ENCODE measurements at regions not wholly inside any gene's neighbourhood (a gene's known extent, or its start where the extent isn't known, plus 50 kb on each side); places are given as distances from the start of the nearest gene placed in this dataset.

DNA sequence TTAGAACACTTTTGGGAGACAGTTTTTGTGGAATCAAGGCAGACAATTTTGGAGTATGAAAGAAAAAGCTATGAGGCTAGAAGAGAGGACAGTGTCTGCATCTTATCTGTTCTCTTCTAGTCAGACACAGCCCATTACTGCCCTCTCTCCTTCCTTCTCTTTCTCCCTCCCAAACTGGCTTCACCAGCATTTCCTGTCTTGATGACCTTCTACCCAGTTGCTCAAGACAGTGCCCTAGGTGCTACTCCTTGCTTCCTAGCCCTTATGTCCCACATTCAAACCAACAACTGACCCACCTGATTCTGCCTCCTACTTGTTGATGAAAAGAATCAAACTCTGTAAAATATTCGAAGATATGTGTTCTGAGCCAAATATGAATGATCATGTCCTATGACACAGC, 116.4 kb upstream of the RIPOR2 start:
- peaks cover 25% of the 10 kb centered on the region for H3K4me1 ChIP-seq (ENCODE audit: control insufficient read depth, insufficient read depth, low read length, poor library complexity, severe bottlenecking)
- WGBS, 2 experiments (ENCODE audit: insufficient coverage in 2 of 2), result no CpG with 5 or more reads among the region's 1 CpG
- no peaks in the 10 kb centered on the region for H3K36me3 ChIP-seq (ENCODE audit: control insufficient read depth, insufficient read depth, low read length)

GRCh38 chr6:25053875-25054371, 118.2 kb upstream of the RIPOR2 start:
- 88% methylated on average over 1 of the region's 2 CpGs; no CpG with 5 or more reads in 1 of the 2 experiments for WGBS, 2 experiments (ENCODE audit: insufficient coverage in 2 of 2)
- H3K9me3 ChIP-seq (ENCODE audit: control insufficient read depth, low read length), result no peaks in the 10 kb centered on the region
- H3K27ac ChIP-seq (ENCODE audit: low read depth, low read length, severe bottlenecking), result peak overlapping the region; percentile 90
- H3K4me1 ChIP-seq (ENCODE audit: control insufficient read depth, insufficient read depth, low read length, poor library complexity, severe bottlenecking), result peaks cover 25% of the 10 kb centered on the region
- no peaks in the 10 kb centered on the region for H3K36me3 ChIP-seq (ENCODE audit: control insufficient read depth, insufficient read depth, low read length)
- no peak overlapping the region for H3K4me3 ChIP-seq (ENCODE audit: extremely low read depth, insufficient read depth, low read length, poor library complexity, severe bottlenecking)

More for the DNA sequence above, 116.4 kb upstream of the RIPOR2 start:
- H3K9me3 ChIP-seq (ENCODE audit: control insufficient read depth, low read length), result no peaks in the 10 kb centered on the region
- no peak overlapping the region for H3K27ac ChIP-seq (ENCODE audit: low read depth, low read length, severe bottlenecking)
- no peak overlapping the region for H3K4me3 ChIP-seq (ENCODE audit: extremely low read depth, insufficient read depth, low read length, poor library complexity, severe bottlenecking)

GRCh38 chr6:25054469-25054868, 118.7 kb upstream of the RIPOR2 start:
- H3K9me3 ChIP-seq (ENCODE audit: control insufficient read depth, low read length), result no peaks in the 10 kb centered on the region
- WGBS, 2 experiments (ENCODE audit: insufficient coverage in 2 of 2), result 60 to 100% methylated on average over 1 to 2 of the region's 3 CpGs
- peak overlapping the region; percentile 90 for H3K27ac ChIP-seq (ENCODE audit: low read depth, low read length, severe bottlenecking)
- H3K4me1 ChIP-seq (ENCODE audit: control insufficient read depth, insufficient read depth, low read length, poor library complexity, severe bottlenecking), result peaks cover 25% of the 10 kb centered on the region
- no peak overlapping the region for H3K4me3 ChIP-seq (ENCODE audit: extremely low read depth, insufficient read depth, low read length, poor library complexity, severe bottlenecking)
- H3K36me3 ChIP-seq (ENCODE audit: control insufficient read depth, insufficient read depth, low read length), result no peaks in the 10 kb centered on the region

- no peak overlapping the region for H3K4me3 ChIP-seq (ENCODE audit: extremely low read depth, insufficient read depth, low read length, poor library complexity, severe bottlenecking)
- H3K27ac ChIP-seq (ENCODE audit: low read depth, low read length, severe bottlenecking), result no peak overlapping the region
- no peaks in the 10 kb centered on the region for H3K36me3 ChIP-seq (ENCODE audit: control insufficient read depth, insufficient read depth, low read length)
- H3K4me1 ChIP-seq (ENCODE audit: control insufficient read depth, insufficient read depth, low read length, poor library complexity, severe bottlenecking), result peaks cover 20% of the 10 kb centered on the region
- WGBS, 2 experiments (ENCODE audit: insufficient coverage in 2 of 2), result 100% methylated on average over 1 of the region's 3 CpGs
- H3K9me3 ChIP-seq (ENCODE audit: control insufficient read depth, low read length), result no peaks in the 10 kb centered on the region
Observed at GRCh38 chr6:25056130-25056529, 120.4 kb upstream of the RIPOR2 start.

DNA sequence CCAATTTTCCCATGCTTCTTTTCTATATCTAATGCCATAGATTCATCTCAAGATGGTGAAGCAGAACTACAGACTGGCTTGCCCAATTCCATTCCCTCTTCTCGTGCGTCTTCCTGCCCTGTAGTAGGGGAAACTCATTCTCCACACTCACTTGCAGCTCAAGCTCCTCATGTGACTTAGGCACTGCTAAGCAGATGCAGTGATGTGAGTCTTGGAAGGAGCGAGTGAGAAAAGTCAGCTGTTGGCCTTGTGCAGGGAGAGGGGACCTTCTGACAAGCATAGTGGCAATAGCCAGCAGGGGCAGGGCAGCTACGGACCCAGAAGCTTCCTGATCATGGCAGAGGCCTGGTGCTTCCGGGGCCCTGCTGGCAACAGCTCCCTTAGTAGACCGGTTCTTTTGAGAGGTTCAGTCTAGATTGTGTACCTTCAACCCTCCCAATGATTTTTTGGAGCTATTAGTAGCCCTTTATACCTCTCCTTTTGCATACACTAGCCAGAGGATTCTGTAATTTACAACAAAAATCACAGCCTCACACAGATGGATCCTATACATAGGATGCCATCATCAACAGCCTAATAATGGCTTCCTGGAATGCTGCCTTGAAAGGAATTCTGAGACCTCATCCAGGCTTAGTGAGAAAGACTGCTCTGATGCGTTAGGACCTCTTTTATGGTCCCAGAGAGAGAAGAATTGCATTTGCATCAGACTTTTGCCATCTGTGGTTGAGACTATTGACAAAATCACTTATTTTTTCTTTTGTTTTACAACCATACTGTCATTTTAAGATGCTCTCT, 121.5 kb upstream of the RIPOR2 start:
- Histone ChIP-seq H3K4me1 (ENCODE audit: control insufficient read depth, insufficient read depth, low read length, poor library complexity, severe bottlenecking) (peaks cover 27% of the 10 kb centered on the region), H3K9me3 (ENCODE audit: control insufficient read depth, low read length) (no peaks in the 10 kb centered on the region), H3K4me3 (ENCODE audit: extremely low read depth, insufficient read depth, low read length, poor library complexity, severe bottlenecking) (no peak overlapping the region), H3K27ac (ENCODE audit: low read depth, low read length, severe bottlenecking) (no peak overlapping the region), H3K36me3 (ENCODE audit: control insufficient read depth, insufficient read depth, low read length) (no peaks in the 10 kb centered on the region)
- WGBS, 2 experiments (ENCODE audit: insufficient coverage in 2 of 2), result 90 to 94% methylated on average over 2 to 5 of the region's 7 CpGs

DNA sequence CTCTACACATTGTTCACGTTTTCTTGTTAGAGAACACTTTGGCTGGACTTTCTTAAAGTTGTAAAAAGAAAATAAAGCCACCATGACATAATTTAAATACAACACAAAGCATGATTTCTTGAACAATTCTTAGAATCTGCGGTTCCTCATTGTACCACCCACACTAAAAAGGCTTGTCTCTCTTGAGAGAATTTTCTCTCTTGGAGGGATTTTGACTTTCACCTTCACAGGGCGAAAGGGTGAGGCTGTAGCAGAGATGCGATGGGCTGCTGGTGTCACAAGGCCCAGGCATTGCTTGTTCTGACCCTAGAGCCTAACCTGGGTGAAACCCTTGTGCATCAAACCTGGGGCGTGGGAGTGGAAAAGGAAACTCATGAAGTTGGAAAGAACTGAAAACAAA, 122.7 kb upstream of the RIPOR2 start:
- Histone ChIP-seq H3K9me3 (ENCODE audit: control insufficient read depth, low read length) (no peaks in the 10 kb centered on the region), H3K4me1 (ENCODE audit: control insufficient read depth, insufficient read depth, low read length, poor library complexity, severe bottlenecking) (peaks cover 28% of the 10 kb centered on the region), H3K36me3 (ENCODE audit: control insufficient read depth, insufficient read depth, low read length) (no peaks in the 10 kb centered on the region), H3K27ac (ENCODE audit: low read depth, low read length, severe bottlenecking) (no peak overlapping the region), H3K4me3 (ENCODE audit: extremely low read depth, insufficient read depth, low read length, poor library complexity, severe bottlenecking) (no peak overlapping the region)
- 100% methylated on average over 3 of the region's 5 CpGs; no CpG with 5 or more reads in 1 of the 2 experiments for WGBS, 2 experiments (ENCODE audit: insufficient coverage in 2 of 2)

GRCh38 chr6:25058941-25059340, 123.2 kb upstream of the RIPOR2 start:
- peaks cover 23% of the 10 kb centered on the region for H3K4me1 ChIP-seq (ENCODE audit: control insufficient read depth, insufficient read depth, low read length, poor library complexity, severe bottlenecking)
- 88 to 93% methylated on average over 2 to 4 of the region's 4 CpGs for WGBS, 2 experiments (ENCODE audit: insufficient coverage in 2 of 2)
- H3K27ac ChIP-seq (ENCODE audit: low read depth, low read length, severe bottlenecking), result no peak overlapping the region
- H3K4me3 ChIP-seq (ENCODE audit: extremely low read depth, insufficient read depth, low read length, poor library complexity, severe bottlenecking), result no peak overlapping the region
- no peaks in the 10 kb centered on the region for H3K9me3 ChIP-seq (ENCODE audit: control insufficient read depth, low read length)
- no peaks in the 10 kb centered on the region for H3K36me3 ChIP-seq (ENCODE audit: control insufficient read depth, insufficient read depth, low read length)

- H3K4me1 ChIP-seq (ENCODE audit: control insufficient read depth, insufficient read depth, low read length, poor library complexity, severe bottlenecking), result peaks cover 12% of the 10 kb centered on the region
- H3K36me3 ChIP-seq (ENCODE audit: control insufficient read depth, insufficient read depth, low read length), result no peaks in the 10 kb centered on the region
- no peak overlapping the region for H3K4me3 ChIP-seq (ENCODE audit: extremely low read depth, insufficient read depth, low read length, poor library complexity, severe bottlenecking)
- no peaks in the 10 kb centered on the region for H3K9me3 ChIP-seq (ENCODE audit: control insufficient read depth, low read length)
- 90 to 100% methylated on average over 2 of the region's 2 CpGs for WGBS, 2 experiments (ENCODE audit: insufficient coverage in 2 of 2)
- H3K27ac ChIP-seq (ENCODE audit: low read depth, low read length, severe bottlenecking), result no peak overlapping the region
Observed at GRCh38 chr6:25060522-25060921, 124.8 kb upstream of the RIPOR2 start.

DNA sequence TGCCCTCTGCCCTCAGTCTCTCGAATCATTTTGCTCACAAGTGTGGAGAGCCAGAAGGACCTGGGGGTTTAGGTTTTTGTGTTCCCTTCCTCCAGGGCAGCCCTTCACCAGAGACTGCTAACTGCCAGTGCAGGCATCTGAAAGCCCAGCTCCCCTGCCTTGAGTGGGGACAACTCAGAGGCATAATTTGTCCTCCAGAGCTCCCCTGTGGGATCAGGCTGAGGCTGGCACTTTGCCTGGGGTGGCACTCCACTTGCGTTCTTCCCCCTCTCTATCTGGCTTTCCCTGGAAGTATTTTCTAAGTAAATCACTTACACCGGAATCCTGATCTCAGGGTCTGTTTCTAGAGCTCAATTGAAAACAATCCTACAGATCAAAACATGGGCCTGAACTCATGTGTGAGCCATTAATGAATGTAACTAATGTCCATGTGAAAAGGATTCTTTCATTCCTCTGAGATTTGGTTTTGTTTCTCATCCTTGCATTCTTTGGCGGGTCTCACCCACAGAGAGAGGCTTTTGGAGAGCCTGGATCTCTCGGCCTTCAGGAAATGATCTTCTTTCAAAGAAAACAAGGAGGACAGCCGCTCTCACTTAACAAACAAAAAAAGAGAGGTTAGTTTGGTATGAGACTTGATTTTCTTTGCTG, 125.7 kb upstream of the RIPOR2 start:
- WGBS, 2 experiments (ENCODE audit: insufficient coverage in 2 of 2), result 20 to 29% methylated on average over 2 to 3 of the region's 6 CpGs
- H3K4me3 ChIP-seq (ENCODE audit: extremely low read depth, insufficient read depth, low read length, poor library complexity, severe bottlenecking), result no peak overlapping the region
- peak overlapping the region; percentile 3 for H3K27ac ChIP-seq (ENCODE audit: low read depth, low read length, severe bottlenecking)

GRCh38 chr6:25062070-25062811, 126.5 kb upstream of the RIPOR2 start:
- no peak overlapping the region for H3K4me3 ChIP-seq (ENCODE audit: extremely low read depth, insufficient read depth, low read length, poor library complexity, severe bottlenecking)
- H3K9me3 ChIP-seq (ENCODE audit: control insufficient read depth, low read length), result no peaks in the 10 kb centered on the region
- peak overlapping the region; percentile 29 for H3K27ac ChIP-seq (ENCODE audit: low read depth, low read length, severe bottlenecking)
- H3K4me1 ChIP-seq (ENCODE audit: control insufficient read depth, insufficient read depth, low read length, poor library complexity, severe bottlenecking), result peaks cover 12% of the 10 kb centered on the region
- no peaks in the 10 kb centered on the region for H3K36me3 ChIP-seq (ENCODE audit: control insufficient read depth, insufficient read depth, low read length)
- 38 to 71% methylated on average over 1 to 2 of the region's 7 CpGs for WGBS, 2 experiments (ENCODE audit: insufficient coverage in 2 of 2)

More for the DNA sequence above, 125.7 kb upstream of the RIPOR2 start:
- Histone ChIP-seq H3K9me3 (ENCODE audit: control insufficient read depth, low read length) (no peaks in the 10 kb centered on the region), H3K4me1 (ENCODE audit: control insufficient read depth, insufficient read depth, low read length, poor library complexity, severe bottlenecking) (peaks cover 12% of the 10 kb centered on the region), H3K36me3 (ENCODE audit: control insufficient read depth, insufficient read depth, low read length) (no peaks in the 10 kb centered on the region)
